ENCODE measurements at regions not wholly inside any gene's neighbourhood (a gene's known extent, or its start where the extent isn't known, plus 50 kb on each side); places are given as distances from the start of the nearest gene placed in this dataset.

DNA sequence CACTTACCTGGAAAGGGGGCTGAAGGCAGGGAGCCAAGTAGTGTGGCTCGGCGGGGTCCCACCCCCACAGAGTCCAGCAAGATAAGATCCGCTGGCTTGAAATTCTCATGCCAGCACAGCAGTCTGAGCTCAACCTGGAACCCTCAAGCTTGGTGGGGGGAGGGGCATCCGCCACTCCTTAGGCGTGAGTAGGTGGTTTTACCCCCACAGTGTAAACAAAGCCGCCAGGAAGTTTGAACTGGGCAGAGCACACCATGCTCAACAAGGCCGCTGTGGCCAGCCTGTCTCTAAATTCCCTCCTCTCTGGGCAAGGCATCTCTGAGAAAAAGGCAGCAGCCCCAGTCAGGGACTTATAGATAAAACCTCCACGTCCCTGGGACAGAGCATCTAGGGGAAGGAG is 156.3 kb downstream of the KBTBD8 start (continued):
- TF ChIP-seq HMGN3 (IDR thresholded peaks at IDR 0.05; ENCODE audit: borderline replicate concordance, extremely low read depth, insufficient read length, low read depth, low read length), result no peak
- TF ChIP-seq, protein P1, sequence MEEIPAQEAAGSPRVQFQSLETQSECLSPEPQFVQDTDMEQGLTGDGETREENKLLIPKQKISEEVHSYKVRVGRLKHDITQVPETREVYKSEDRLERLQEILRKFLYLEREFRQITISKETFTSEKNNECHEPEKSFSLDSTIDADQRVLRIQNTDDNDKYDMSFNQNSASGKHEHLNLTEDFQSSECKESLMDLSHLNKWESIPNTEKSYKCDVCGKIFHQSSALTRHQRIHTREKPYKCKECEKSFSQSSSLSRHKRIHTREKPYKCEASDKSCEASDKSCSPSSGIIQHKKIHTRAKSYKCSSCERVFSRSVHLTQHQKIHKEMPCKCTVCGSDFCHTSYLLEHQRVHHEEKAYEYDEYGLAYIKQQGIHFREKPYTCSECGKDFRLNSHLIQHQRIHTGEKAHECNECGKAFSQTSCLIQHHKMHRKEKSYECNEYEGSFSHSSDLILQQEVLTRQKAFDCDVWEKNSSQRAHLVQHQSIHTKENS (CRISPR knock-in tag; IDR thresholded peaks at IDR 0.05), result no peak
- no peak for TF ChIP-seq SLC30A9 (CRISPR knock-in tag; IDR thresholded peaks at IDR 0.05)
- no peak for TF ChIP-seq RBFOX2 (IDR thresholded peaks at IDR 0.05; ENCODE audit: low read depth, low read length)
- TF ChIP-seq, protein P2, sequence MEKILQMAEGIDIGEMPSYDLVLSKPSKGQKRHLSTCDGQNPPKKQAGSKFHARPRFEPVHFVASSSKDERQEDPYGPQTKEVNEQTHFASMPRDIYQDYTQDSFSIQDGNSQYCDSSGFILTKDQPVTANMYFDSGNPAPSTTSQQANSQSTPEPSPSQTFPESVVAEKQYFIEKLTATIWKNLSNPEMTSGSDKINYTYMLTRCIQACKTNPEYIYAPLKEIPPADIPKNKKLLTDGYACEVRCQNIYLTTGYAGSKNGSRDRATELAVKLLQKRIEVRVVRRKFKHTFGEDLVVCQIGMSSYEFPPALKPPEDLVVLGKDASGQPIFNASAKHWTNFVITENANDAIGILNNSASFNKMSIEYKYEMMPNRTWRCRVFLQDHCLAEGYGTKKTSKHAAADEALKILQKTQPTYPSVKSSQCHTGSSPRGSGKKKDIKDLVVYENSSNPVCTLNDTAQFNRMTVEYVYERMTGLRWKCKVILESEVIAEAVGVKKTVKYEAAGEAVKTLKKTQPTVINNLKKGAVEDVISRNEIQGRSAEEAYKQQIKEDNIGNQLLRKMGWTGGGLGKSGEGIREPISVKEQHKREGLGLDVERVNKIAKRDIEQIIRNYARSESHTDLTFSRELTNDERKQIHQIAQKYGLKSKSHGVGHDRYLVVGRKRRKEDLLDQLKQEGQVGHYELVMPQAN (IDR thresholded peaks at IDR 0.05; ENCODE audit: borderline replicate concordance), result no peak

DNA sequence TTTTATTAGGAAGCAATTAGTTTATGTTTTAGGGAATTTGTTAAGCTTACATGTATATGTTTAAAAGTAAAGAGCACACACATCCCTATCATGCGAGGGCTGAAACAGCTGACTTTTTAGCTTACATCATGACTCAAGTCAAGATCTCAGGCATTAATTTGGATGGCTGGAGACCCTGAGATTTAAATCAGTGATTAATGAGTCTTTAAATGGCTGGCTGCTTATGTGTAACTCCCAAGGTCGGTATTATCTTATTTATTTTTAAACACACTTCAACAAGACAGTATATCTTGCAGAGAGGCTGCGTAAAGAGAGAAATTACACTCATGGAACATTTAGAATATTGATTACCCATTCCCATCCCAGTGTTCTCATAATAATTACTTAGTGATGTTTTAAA is 169.4 kb downstream of the KBTBD8 start:
- H3K4me1 ChIP-seq (replicated peaks in 1 of 2; ENCODE audit: control insufficient read depth in 2 of 2, insufficient read depth in 2 of 2, low read length in 2 of 2), result no peaks in the 10 kb centered on the region
- H3K36me3 ChIP-seq (ENCODE audit: control insufficient read depth, insufficient read depth, low read length), result no peaks in the 10 kb centered on the region
- no peak for DNase-seq (ENCODE audit: extremely low read depth in 1 of 4, low spot score in 3 of 4)
- no peak for ATAC-seq
- H3K9me1 ChIP-seq (ENCODE audit: control insufficient read depth, insufficient read depth, low read length), result no peaks in the 10 kb centered on the region
- POLR2A ChIA-PET, result no interaction called here
- H3K4me3 ChIP-seq, result no peak overlapping the region
- H2AFZ ChIP-seq (ENCODE audit: low read depth, low read length), result no peak overlapping the region
- no peak overlapping the region for H3K4me2 ChIP-seq (ENCODE audit: insufficient read depth, low read length)
- H3K9ac ChIP-seq (ENCODE audit: insufficient read depth in 1 of 2, low read depth in 2 of 2, low read length in 2 of 2), result no peak overlapping the region
- no peaks in the 10 kb centered on the region for H3K9me3 ChIP-seq (replicated peaks; ENCODE audit: control insufficient read depth, insufficient read depth, low read depth, low read length)
- BruUV-seq (replicated peaks), result no TSS peak
- FAIRE-seq, result no peak
- no peak overlapping the region for H3K27ac ChIP-seq (ENCODE audit: extremely low read depth, low read depth, low read length)
- intact Hi-C loops (cut with micrococcal nuclease), result no loop called here
- no peaks in the 10 kb centered on the region for H4K20me1 ChIP-seq (replicated peaks; ENCODE audit: control insufficient read depth, insufficient read depth, low read length)
- in situ Hi-C loops (cut with MboI), result no loop called here
- TF ChIP-seq TEAD2 (tag; IDR thresholded peaks at IDR 0.05) (no peak), ZNF408 (CRISPR knock-in tag; IDR thresholded peaks at IDR 0.05; ENCODE audit: low read depth) (no peak), NR2C1 (IDR thresholded peaks at IDR 0.05) (no peak), NR2C1 (tag; IDR thresholded peaks at IDR 0.05) (no peak), ATF7 (IDR thresholded peaks at IDR 0.05) (no peak), PHF20 (IDR thresholded peaks at IDR 0.05; ENCODE audit: partially characterized antibody) (no peak), NR4A1 (CRISPR knock-in tag; IDR thresholded peaks at IDR 0.05) (no peak), NR4A1 (tag; IDR thresholded peaks at IDR 0.05) (no peak), FOXA1 (IDR thresholded peaks at IDR 0.05; ENCODE audit: borderline replicate concordance) (no peak), ZNF780A (CRISPR knock-in tag; IDR thresholded peaks at IDR 0.05) (no peak), ZNF134 (CRISPR knock-in tag; conservative IDR thresholded peaks at IDR 0.05) (no peak), ZEB2 (IDR thresholded peaks at IDR 0.05) (no peak), KDM1A (IDR thresholded peaks at IDR 0.05) (no peak)
- TF ChIP-seq, protein P3, sequence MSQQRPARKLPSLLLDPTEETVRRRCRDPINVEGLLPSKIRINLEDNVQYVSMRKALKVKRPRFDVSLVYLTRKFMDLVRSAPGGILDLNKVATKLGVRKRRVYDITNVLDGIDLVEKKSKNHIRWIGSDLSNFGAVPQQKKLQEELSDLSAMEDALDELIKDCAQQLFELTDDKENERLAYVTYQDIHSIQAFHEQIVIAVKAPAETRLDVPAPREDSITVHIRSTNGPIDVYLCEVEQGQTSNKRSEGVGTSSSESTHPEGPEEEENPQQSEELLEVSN (IDR thresholded peaks at IDR 0.05; ENCODE audit: borderline replicate concordance in 1 of 2, extremely low read depth in 1 of 2, insufficient read depth in 1 of 2, insufficient read length in 1 of 2, low read depth in 1 of 2, low read length in 1 of 2, poor library complexity in 1 of 2, severe bottlenecking in 1 of 2), result no peak
- TF ChIP-seq, protein P4, sequence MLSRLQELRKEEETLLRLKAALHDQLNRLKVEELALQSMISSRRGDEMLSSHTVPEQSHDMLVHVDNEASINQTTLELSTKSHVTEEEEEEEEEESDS (CRISPR knock-in tag; IDR thresholded peaks at IDR 0.05), result no peak
- no peaks in the 10 kb centered on the region for H3K27me3 ChIP-seq (ENCODE audit: control insufficient read depth in 2 of 2, insufficient read depth in 2 of 2, low read length in 2 of 2)
- WGBS (ENCODE audit: insufficient coverage, low coverage, missing lambda C conversion rate), result 0% methylated on average over 3 of the region's 3 CpGs
- H3K79me2 ChIP-seq (ENCODE audit: control insufficient read depth, insufficient read depth, low read length), result no peaks in the 10 kb centered on the region
- CTCF ChIA-PET (ENCODE audit: low intra/inter-chr PET ratio), result no interaction called here
